ENCODE measurements at regions not wholly inside any gene's neighbourhood (a gene's known extent, or its start where the extent isn't known, plus 50 kb on each side); places are given as distances from the start of the nearest gene placed in this dataset.
"Not testable (repeated sequence)": the region's sequence is repeated elsewhere in the genome, so short reads cannot be mapped to it uniquely, and the experiment has no call there.

- not testable (repeated sequence) for DNase-seq
Measured at GRCh38 chr21:22194986-22195385, 1196.8 kb downstream of the NCAM2 start.

GRCh38 chr21:22200378-22201092 is 1202.3 kb downstream of the NCAM2 start:
- DNase-seq = no peak

GRCh38 chr21:22201126-22201525 is 1202.9 kb downstream of the NCAM2 start:
- DNase-seq = no peak

GRCh38 chr21:22201669-22202068 is 1203.5 kb downstream of the NCAM2 start:
- DNase-seq = no peak

GRCh38 chr21:22209304-22209700 is 1211.1 kb downstream of the NCAM2 start:
- no peak for DNase-seq

GRCh38 chr21:22211943-22212342 is 1213.7 kb downstream of the NCAM2 start:
- DNase-seq = no peak

- no peak for DNase-seq
Measured at GRCh38 chr21:22223385-22223784, 1225.2 kb downstream of the NCAM2 start.

- DNase-seq = no peak
Measured at GRCh38 chr21:22224261-22224660, 1226.1 kb downstream of the NCAM2 start.

GRCh38 chr21:22225299-22225698 is 1227.1 kb downstream of the NCAM2 start:
- no peak for DNase-seq

- DNase-seq = no peak
Measured at GRCh38 chr21:22231013-22231412, 1232.8 kb downstream of the NCAM2 start.

GRCh38 chr21:22235866-22236590 is 1237.8 kb downstream of the NCAM2 start:
- DNase-seq = no peak

GRCh38 chr21:22244516-22244915 is 1246.3 kb downstream of the NCAM2 start:
- DNase-seq = no peak

GRCh38 chr21:22250355-22250754 is 1252.1 kb downstream of the NCAM2 start:
- no peak for DNase-seq

GRCh38 chr21:22253761-22254160 is 1255.6 kb downstream of the NCAM2 start:
- no peak for DNase-seq

GRCh38 chr21:22258821-22259220 is 1260.6 kb downstream of the NCAM2 start:
- no peak for DNase-seq

- DNase-seq = no peak
Measured at GRCh38 chr21:22260274-22260673, 1262.1 kb downstream of the NCAM2 start.

GRCh38 chr21:22263890-22264289 is 1265.7 kb downstream of the NCAM2 start:
- DNase-seq = no peak

- DNase-seq = no peak
Measured at GRCh38 chr21:22277341-22277740, 1279.1 kb downstream of the NCAM2 start.

- DNase-seq = peak; percentile 44
Measured at GRCh38 chr21:22278366-22278765, 1280.2 kb downstream of the NCAM2 start.

GRCh38 chr21:22280851-22281250 is 1282.6 kb downstream of the NCAM2 start:
- DNase-seq = no peak

GRCh38 chr21:22288885-22289499 is 1290.8 kb downstream of the NCAM2 start:
- DNase-seq = no peak

- DNase-seq = no peak
Measured at GRCh38 chr21:22292144-22292543, 1293.9 kb downstream of the NCAM2 start.

- no peak for DNase-seq
Measured at GRCh38 chr21:22297575-22297974, 1299.4 kb downstream of the NCAM2 start.
